IMR-90 (cell line): ENCODE measurements at regions not wholly inside any gene's neighbourhood (a gene's known extent, or its start where the extent isn't known, plus 50 kb on each side); places are given as distances from the start of the nearest gene placed in this dataset.

ENCODE experiments used
- ATAC-seq: fragments of 200-7000 bp; cut with Tn5 transposase; 2 replicates; pipeline ENCODE4 v1.9.1; 2020; ENCODE audit warnings: low read depth, mild to moderate bottlenecking, moderate library complexity
- BruUV-seq: library from RNA; stranded (reverse); fragments of 400-500 nt; replicated peaks from 2 replicates; lab custom pipeline; 2021; lab: Mats Ljungman, UMichigan
- CTCF ChIA-PET: fragments of 300-600 bp; formaldehyde crosslinking; extraction: SDS; loops from one replicate; lab custom pipeline; 2021; ENCODE audit warnings: antibody characterized with exemption; lab: Yijun Ruan, JAX
- POLR2A ChIA-PET: fragments of 300-600 bp; sonication (Branson Sonifier 250); formaldehyde crosslinking; loops from one replicate; lab custom pipeline; 2022; ENCODE audit warnings: antibody characterized with exemption; ENCODE audit not compliant: unreplicated experiment; lab: Charles Lee
- DNase-seq: peaks from one replicate; pipeline ENCODE4 v3.0.0; 2013
- H2AFZ ChIP-seq: replicated peaks from 2 replicates; pipeline ENCODE3; 2013; ENCODE audit warnings: low read length, mild to moderate bottlenecking; ENCODE audit not compliant: poor library complexity
- H2AK5ac ChIP-seq: 2 replicates; pipeline ENCODE4 v1.6.1; 2013; ENCODE audit warnings: low read depth, low read length, inconsistent platforms
- H2AK9ac ChIP-seq: replicated peaks from 2 replicates; pipeline ENCODE3; 2013; ENCODE audit warnings: mild to moderate bottlenecking, low read depth, low read length, moderate library complexity; ENCODE audit not compliant: poor library complexity
- H2BK120ac ChIP-seq: 2 replicates; pipeline ENCODE4 v1.6.1; 2013; ENCODE audit warnings: low read depth, low read length, inconsistent platforms
- H2BK15ac ChIP-seq: 3 replicates; pipeline ENCODE4 v1.6.1; 2013; ENCODE audit warnings: low read depth, low read length, inconsistent platforms
- H2BK20ac ChIP-seq: 2 replicates; pipeline ENCODE4 v1.6.1; 2013; ENCODE audit warnings: low read depth, mild to moderate bottlenecking, inconsistent platforms, low read length, moderate library complexity
- H2BK5ac ChIP-seq: 2 replicates; pipeline ENCODE4 v1.6.1; 2013; ENCODE audit warnings: mild to moderate bottlenecking, low read depth, low read length, inconsistent platforms; ENCODE audit not compliant: poor library complexity, severe bottlenecking
- H3K14ac ChIP-seq: replicated peaks from 2 replicates; pipeline ENCODE4 v1.6.1; 2013; ENCODE audit warnings: low read depth, low read length, inconsistent platforms
- H3K18ac ChIP-seq: 2 replicates; pipeline ENCODE4 v1.6.1; 2013; ENCODE audit warnings: low read depth, low read length, control low read depth
- H3K23ac ChIP-seq: 2 replicates; pipeline ENCODE4 v1.6.1; 2013; ENCODE audit warnings: low read depth, low read length, inconsistent platforms
- H3K27ac ChIP-seq: 2 replicates; pipeline ENCODE4 v1.5.1; 2013; ENCODE audit warnings: mild to moderate bottlenecking, control low read depth, low read length; ENCODE audit not compliant: insufficient read depth
- H3K27me3 ChIP-seq: 2 replicates; pipeline ENCODE4 v1.6.1; 2013; ENCODE audit warnings: low read length; ENCODE audit not compliant: control insufficient read depth, insufficient read depth
- H3K36me3 ChIP-seq: 2 replicates; pipeline ENCODE4 v1.6.1; 2013; ENCODE audit warnings: low read length, mixed read lengths; ENCODE audit not compliant: control insufficient read depth, insufficient read depth
- H3K4ac ChIP-seq: 2 replicates; pipeline ENCODE4 v1.6.1; 2013; ENCODE audit warnings: low read depth, low read length, inconsistent platforms
- H3K4me1 ChIP-seq: 2 replicates; pipeline ENCODE4 v1.6.1; 2013; ENCODE audit warnings: low read length, mixed read lengths; ENCODE audit not compliant: control insufficient read depth, insufficient read depth
- H3K4me2 ChIP-seq: 2 replicates; pipeline ENCODE4 v1.6.1; 2013; ENCODE audit warnings: low read depth, mild to moderate bottlenecking, control low read depth, low read length, moderate library complexity
- H3K4me3 ChIP-seq: 2 replicates; pipeline ENCODE4 v1.5.1; 2013; ENCODE audit warnings: low read depth, mild to moderate bottlenecking, control low read depth, low read length, moderate library complexity; ENCODE audit not compliant: insufficient read depth
- H3K56ac ChIP-seq: 2 replicates; pipeline ENCODE4 v1.6.1; 2013; ENCODE audit warnings: low read length, inconsistent platforms; ENCODE audit not compliant: insufficient read depth; ENCODE audit errors: extremely low read depth
- H3K79me1 ChIP-seq, 2 experiments: 2 replicates each; pipeline ENCODE4 v1.6.1; 2013; ENCODE audit warnings: low read length in 2 of 2, inconsistent platforms in 1 of 2, low read depth in 1 of 2
- H3K9ac ChIP-seq: 2 replicates; pipeline ENCODE4 v1.6.1; 2013; ENCODE audit warnings: low read depth, low read length, control low read depth
- H3K9me1 ChIP-seq: 2 replicates; pipeline ENCODE4 v1.6.1; 2013; ENCODE audit warnings: low read length, inconsistent platforms; ENCODE audit not compliant: insufficient read depth
- H3K9me3 ChIP-seq: 2 replicates; pipeline ENCODE4 v1.6.1; 2013; ENCODE audit warnings: low read length; ENCODE audit not compliant: control insufficient read depth, insufficient read depth
- H4K20me1 ChIP-seq: 2 replicates; pipeline ENCODE4 v1.6.1; 2013; ENCODE audit warnings: low read length, inconsistent platforms; ENCODE audit not compliant: insufficient read depth
- H4K5ac ChIP-seq: 2 replicates; pipeline ENCODE4 v1.6.1; 2013; ENCODE audit warnings: mild to moderate bottlenecking, low read depth, low read length, control low read depth
- H4K8ac ChIP-seq, 2 experiments: 2 replicates each; pipeline ENCODE4 v1.6.1; 2013; ENCODE audit warnings: low read depth in 2 of 2, low read length in 2 of 2, control low read depth in 1 of 2, inconsistent platforms in 1 of 2
- H4K91ac ChIP-seq: 2 replicates; pipeline ENCODE4 v1.6.1; 2013; ENCODE audit warnings: low read depth, low read length, inconsistent platforms; ENCODE audit not compliant: insufficient read depth
- CEBPB ChIP-seq: IDR thresholded peaks from 2 replicates; pipeline ENCODE4 v1.6.1; 2012; ENCODE audit warnings: low read depth, low read length, improper control_type of control experiment
- CHD1 ChIP-seq: IDR thresholded peaks from 2 replicates; pipeline ENCODE4 v1.6.1; 2012; ENCODE audit warnings: low read depth, low read length, improper control_type of control experiment
- CTCF ChIP-seq: conservative IDR thresholded peaks from 2 replicates; pipeline ENCODE4 v1.5.1; 2012; ENCODE audit warnings: mild to moderate bottlenecking, low read depth, low read length, improper control_type of control experiment
- FOS ChIP-seq: fragments of 150-350 bp; IDR thresholded peaks from 2 replicates; pipeline ENCODE4 v1.6.1; 2016; ENCODE audit warnings: low read depth, low read length
- RAD21 ChIP-seq: IDR thresholded peaks from 2 replicates; pipeline ENCODE4 v1.6.1; 2012; ENCODE audit warnings: low read length, improper control_type of control experiment
- RFX5 ChIP-seq: IDR thresholded peaks from 2 replicates; pipeline ENCODE4 v1.8.0; 2012; ENCODE audit warnings: low read depth, mild to moderate bottlenecking, low read length, moderate library complexity
- SMC3 ChIP-seq: fragments of 150-350 bp; IDR thresholded peaks from 2 replicates; pipeline ENCODE4 v1.6.1; 2016; ENCODE audit warnings: low read depth, mild to moderate bottlenecking, antibody characterized with exemption, low read length, moderate library complexity
- WGBS, 2 experiments: methylation state at CpG; one replicate each; pipeline versions ENCODE4 v1.1.5 to v1.1.7; 2013; ENCODE audit warnings: missing lambda C conversion rate in 2 of 2; ENCODE audit not compliant: insufficient read length in 1 of 2; ENCODE audit errors: extremely low coverage in 2 of 2; 5-methylcytosine and 5-hydroxymethylcytosine counted together
- dilution Hi-C: fragments of 300-500 bp; cut with HindIII; formaldehyde crosslinking; loops from one replicate; pipeline ENCODE4 v1.14.3; 2018; ENCODE audit warnings: low sequenced_read_pairs; ENCODE audit not compliant: unreplicated experiment
- in situ Hi-C: fragments of 300-500 bp; cut with MboI; formaldehyde crosslinking; loops from 3 replicates; pipeline ENCODE4 v1.14.3; 2019; ENCODE audit warnings: low sequenced_read_pairs, inconsistent platforms, mixed read lengths
- intact Hi-C: fragments of 100-400 bp; cut with micrococcal nuclease; formaldehyde crosslinking; loops from 2 replicates; pipeline ENCODE4 v1.10.0; 2022

GRCh38 chr12:87001102-87001501 is 744.9 kb upstream of the MGAT4C start:
- no peak overlapping the region for H4K5ac ChIP-seq
- no peaks in the 10 kb centered on the region for H3K4me1 ChIP-seq
- WGBS, 2 experiments = no CpG with 5 or more reads among the region's 1 CpG
- ChIA-PET POLR2A (no interaction called here), CTCF (no interaction called here)
- intact Hi-C loops (no loop called here), dilution Hi-C loops (no loop called here), in situ Hi-C loops (no loop called here)
- H3K9ac ChIP-seq = no peak overlapping the region
- no peak overlapping the region for H2AK5ac ChIP-seq
- H2BK120ac ChIP-seq = no peak overlapping the region
- H2AK9ac ChIP-seq = no peak overlapping the region
- no peak overlapping the region for H3K4ac ChIP-seq
- 0 out of 2 replicates have a peak, but pooled peaks cover 2% of the 10 kb centered on the region for H3K9me3 ChIP-seq
- no peak overlapping the region for H3K18ac ChIP-seq
- no peak overlapping the region for H3K56ac ChIP-seq
- no peaks in the 10 kb centered on the region for H3K27me3 ChIP-seq
- TF ChIP-seq FOS (no peak), CEBPB (no peak), RFX5 (no peak), CHD1 (no peak), CTCF (no peak), SMC3 (no peak), RAD21 (no peak)
- H2BK15ac ChIP-seq = no peak overlapping the region
- H2BK5ac ChIP-seq = no peak overlapping the region
- H4K8ac ChIP-seq = no peak overlapping the region
- H4K20me1 ChIP-seq = no peaks in the 10 kb centered on the region
- H2AFZ ChIP-seq = no peak overlapping the region
- no TSS peak for BruUV-seq
- no peak overlapping the region for H3K27ac ChIP-seq
- no peak overlapping the region for H3K23ac ChIP-seq
- DNase-seq = no peak
- H2BK20ac ChIP-seq = no peak overlapping the region
- no peaks in the 10 kb centered on the region for H3K79me1 ChIP-seq
- no peak overlapping the region for H4K91ac ChIP-seq
- no peak overlapping the region for H3K14ac ChIP-seq
- no peaks in the 10 kb centered on the region for H3K9me1 ChIP-seq
- no peaks in the 10 kb centered on the region for H3K36me3 ChIP-seq
- H3K4me3 ChIP-seq = no peak overlapping the region
- no peak for ATAC-seq
- no peak overlapping the region for H3K4me2 ChIP-seq
